HG03159 (cell line): ENCODE measurements at regions not wholly inside any gene's neighbourhood (a gene's known extent, or its start where the extent isn't known, plus 50 kb on each side); places are given as distances from the start of the nearest gene placed in this dataset.
A peak's percentile ranks its signal among the peaks of the same experiment; 100 is the strongest.
"Not testable (repeated sequence)": the region's sequence is repeated elsewhere in the genome, so short reads cannot be mapped to it uniquely, and the experiment has no call there.

Experiments used
- ATAC-seq: cut with Tn5 transposase; IDR thresholded peaks from one replicate; pipeline ENCODE4 v1.9.1; 2021; ENCODE audit warnings: mild to moderate bottlenecking, moderate library complexity; ENCODE audit not compliant: unreplicated experiment

- no peak for ATAC-seq
Measured at GRCh38 chr4:22573198-22573597, 57.3 kb upstream of the ADGRA3 start.

GRCh38 chr4:22573641-22574040, 57.8 kb upstream of the ADGRA3 start:
- ATAC-seq, result no peak

- ATAC-seq, result no peak
Measured at GRCh38 chr4:22574424-22574823, 58.6 kb upstream of the ADGRA3 start.

GRCh38 chr4:22574880-22575279, 59.0 kb upstream of the ADGRA3 start:
- no peak for ATAC-seq

- no peak for ATAC-seq
Measured at GRCh38 chr4:22587253-22587652, 71.4 kb upstream of the ADGRA3 start.

GRCh38 chr4:22593933-22594332, 78.1 kb upstream of the ADGRA3 start:
- no peak for ATAC-seq

- ATAC-seq, result no peak
Measured at GRCh38 chr4:22595684-22596083, 79.8 kb upstream of the ADGRA3 start.

GRCh38 chr4:22596409-22596808, 80.5 kb upstream of the ADGRA3 start:
- ATAC-seq, result no peak

GRCh38 chr4:22597471-22597870, 81.6 kb upstream of the ADGRA3 start:
- ATAC-seq, result no peak

- ATAC-seq, result not testable (repeated sequence)
Measured at GRCh38 chr4:22598113-22599047, 82.5 kb upstream of the ADGRA3 start.

- ATAC-seq, result not testable (repeated sequence)
Measured at GRCh38 chr4:22599228-22599928, 83.5 kb upstream of the ADGRA3 start.

- ATAC-seq, result not testable (repeated sequence)
Measured at GRCh38 chr4:22599929-22600432, 84.1 kb upstream of the ADGRA3 start.

- ATAC-seq, result not testable (repeated sequence)
Measured at GRCh38 chr4:22601638-22602037, 85.8 kb upstream of the ADGRA3 start.

- ATAC-seq, result peak; percentile 54
Measured at GRCh38 chr4:22607382-22607781, 85.4 kb upstream of the GBA3 start.

- not testable (repeated sequence) for ATAC-seq
Measured at GRCh38 chr4:22609951-22610525, 82.7 kb upstream of the GBA3 start.

- no peak for ATAC-seq
Measured at GRCh38 chr4:22614114-22614513, 78.6 kb upstream of the GBA3 start.

- ATAC-seq, result no peak
Measured at GRCh38 chr4:22616516-22616915, 76.2 kb upstream of the GBA3 start.

GRCh38 chr4:22620144-22620543, 72.6 kb upstream of the GBA3 start:
- ATAC-seq, result not testable (repeated sequence)

- ATAC-seq, result not testable (repeated sequence)
Measured at GRCh38 chr4:22621970-22622369, 70.8 kb upstream of the GBA3 start.

- ATAC-seq, result not testable (repeated sequence)
Measured at GRCh38 chr4:22624002-22624401, 68.7 kb upstream of the GBA3 start.

- ATAC-seq, result no peak
Measured at GRCh38 chr4:22625311-22625710, 67.4 kb upstream of the GBA3 start.
